Suprapubic skin (tissue), 4 donors: ENCODE measurements at regions not wholly inside any gene's neighbourhood (a gene's known extent, or its start where the extent isn't known, plus 50 kb on each side); places are given as distances from the start of the nearest gene placed in this dataset.

Experiments
- CTCF ChIP-seq, 2 donors: fragments of 200-600 bp in 1 of 2; fragments of 450-650 bp in 1 of 2; sonication (generic) in 1 of 2; IDR thresholded peaks; one replicate each; pipeline ENCODE4 v1.5.1; 2016 to 2019; ENCODE audit warnings: antibody characterized with exemption in 2 of 2, mild to moderate bottlenecking in 1 of 2, moderate library complexity in 1 of 2
- EP300 ChIP-seq: sonication (generic); formaldehyde crosslinking; IDR thresholded peaks from one replicate; pipeline ENCODE4 v1.6.1; 2017; ENCODE audit warnings: antibody characterized with exemption
- POLR2A ChIP-seq, 2 donors: fragments of 450-650 bp; IDR thresholded peaks; one replicate each; pipeline ENCODE4 v1.6.1; 2017; ENCODE audit warnings: antibody characterized with exemption in 2 of 2, mild to moderate bottlenecking in 2 of 2, moderate library complexity in 2 of 2
- POLR2AphosphoS5 ChIP-seq, 3 donors: sonication (generic); formaldehyde crosslinking; IDR thresholded peaks; one replicate each; pipeline ENCODE4 v1.6.1; 2017; ENCODE audit warnings: antibody characterized with exemption in 3 of 3

- TF ChIP-seq CTCF (IDR thresholded peaks at IDR 0.05) (no peak), POLR2A (IDR thresholded peaks at IDR 0.05) (no peak), POLR2AphosphoS5 (IDR thresholded peaks at IDR 0.05) (no peak), EP300 (no peak)
These were observed 203.5 kb downstream of the DMRTA1 start for GRCh38 chr9:22650145-22650544.
